NCI-H2171 treated with DMSO at 0.1 percent for 48 hours (cell line): ENCODE measurements at regions not wholly inside any gene's neighbourhood (a gene's known extent, or its start where the extent isn't known, plus 50 kb on each side); places are given as distances from the start of the nearest gene placed in this dataset.

Source experiments
- DNase-seq: peaks from one replicate; lab custom pipeline; 2025; lab: John Stamatoyannopoulos, UW

DNA sequence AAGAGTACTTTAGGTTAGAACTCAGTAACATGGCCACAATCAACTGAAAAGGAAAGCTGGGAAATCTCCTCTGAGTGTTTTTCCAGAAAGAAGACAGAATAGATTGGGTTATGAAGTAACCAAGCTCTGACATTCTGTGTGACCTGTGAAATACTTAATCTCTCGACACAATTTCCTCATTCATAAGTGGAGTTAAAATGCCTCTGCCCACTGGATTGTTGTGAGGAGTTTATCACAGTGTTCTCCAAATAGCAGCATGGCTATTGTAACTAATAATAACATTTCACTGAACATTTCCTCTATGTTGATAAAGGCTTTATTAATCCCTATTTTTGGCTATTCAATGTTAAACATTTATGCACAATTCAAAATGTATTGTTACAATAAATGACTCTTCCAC, 311.0 kb downstream of the GABRB2 start:
- no peak for DNase-seq

DNA sequence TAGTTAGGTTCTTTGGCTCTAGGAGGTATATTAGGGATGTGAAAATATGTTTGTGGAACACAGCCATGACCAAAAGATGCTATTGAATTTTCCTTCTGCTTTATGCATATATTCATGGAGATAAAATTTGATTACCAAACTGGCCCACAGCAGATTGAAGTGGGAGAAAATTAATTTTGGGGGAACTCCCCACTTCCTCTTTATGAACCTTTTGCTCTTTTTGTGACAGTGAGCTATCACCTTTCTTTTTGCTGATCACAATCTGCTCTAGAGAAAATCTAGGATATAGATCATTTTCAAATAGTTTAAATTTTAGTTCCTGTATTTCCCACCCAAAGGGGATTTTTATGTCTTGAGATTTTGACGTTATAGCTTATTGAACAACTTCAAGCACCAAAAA, 313.0 kb downstream of the GABRB2 start:
- no peak for DNase-seq

DNA sequence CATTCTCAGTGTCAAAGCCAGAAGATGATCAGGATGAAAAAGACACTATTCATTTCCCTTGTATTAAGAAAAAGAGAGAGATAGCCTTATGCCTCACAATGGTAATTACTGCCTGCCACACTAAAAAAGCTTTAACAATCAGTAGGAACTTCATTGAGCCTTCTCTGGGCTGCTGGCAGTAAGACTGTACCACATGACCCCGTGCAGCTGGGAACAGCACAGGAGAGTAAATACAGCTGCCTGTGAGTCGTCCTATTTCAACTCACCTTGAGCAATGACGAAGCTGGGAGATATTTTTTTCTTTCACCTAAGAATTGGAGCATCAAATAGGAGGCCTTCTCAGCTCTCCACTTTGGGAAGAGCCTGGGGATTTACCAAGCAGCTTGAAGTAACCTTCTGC, 316.3 kb downstream of the GABRB2 start:
- DNase-seq = peak; percentile 70

DNA sequence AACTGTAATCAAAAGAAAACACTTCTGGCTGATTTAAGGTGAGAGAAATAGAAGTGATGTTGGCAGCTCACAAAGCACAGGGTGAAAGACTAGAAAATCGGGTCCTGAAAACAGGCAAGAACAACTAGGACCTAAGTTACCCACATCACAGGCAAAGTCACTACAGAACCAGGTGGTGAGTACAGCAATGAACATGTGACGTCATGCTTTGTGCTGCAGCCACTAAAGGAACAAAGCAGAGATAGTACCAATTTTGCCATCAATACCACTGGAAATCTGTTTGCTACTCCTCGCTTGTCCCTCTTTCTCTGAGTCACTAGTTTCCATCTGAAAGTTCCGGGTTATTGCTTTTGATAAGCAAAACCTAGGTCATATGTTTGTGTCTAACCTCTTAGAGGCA, 326.7 kb downstream of the GABRB2 start:
- peak; percentile 21 for DNase-seq

DNA sequence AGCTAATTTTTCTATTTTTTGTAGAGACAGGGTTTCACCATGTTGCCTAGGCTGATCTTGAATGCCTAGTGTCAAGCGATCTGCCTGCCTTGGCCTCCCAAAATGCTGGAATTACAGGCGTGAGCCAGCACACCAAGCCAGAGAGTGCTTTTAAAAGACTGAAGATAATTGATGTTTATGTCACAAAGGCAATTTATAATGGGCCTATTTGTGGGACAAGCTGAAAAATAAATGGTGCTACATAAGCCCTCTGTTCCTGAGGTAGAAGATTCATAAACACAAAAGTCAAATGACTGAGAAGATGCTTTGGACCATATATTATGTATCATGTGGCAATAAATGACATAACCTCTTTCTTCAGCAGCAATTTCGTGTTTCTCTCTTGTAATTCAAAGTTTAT, 329.6 kb downstream of the GABRB2 start:
- no peak for DNase-seq

DNA sequence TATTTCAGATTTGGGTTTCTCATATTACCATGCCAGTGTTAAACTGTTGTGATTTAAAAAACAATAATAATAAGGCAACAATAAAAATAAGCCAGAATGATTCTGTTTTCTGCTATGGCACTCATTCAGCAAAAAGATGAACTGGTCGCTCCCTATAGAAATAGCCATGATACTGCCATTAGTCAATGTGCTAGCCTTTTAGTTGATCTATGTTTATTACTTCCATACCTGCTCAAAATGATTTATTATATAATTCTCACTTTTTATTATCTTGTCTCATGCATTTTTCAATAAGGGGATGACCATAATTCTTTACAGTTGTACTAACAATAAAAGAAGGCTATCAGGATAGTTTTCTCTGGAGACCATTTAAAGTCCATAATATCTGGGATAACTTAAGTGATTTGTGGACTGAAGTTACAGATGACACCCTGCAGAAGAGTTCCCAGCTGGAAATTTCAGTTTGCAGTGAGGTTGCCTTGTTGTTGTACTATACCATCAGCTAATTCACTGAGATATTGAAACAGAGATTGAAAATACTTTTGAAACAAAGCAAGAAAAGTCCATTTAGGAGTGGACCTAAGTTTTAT, 334.3 kb downstream of the GABRB2 start:
- no peak for DNase-seq

DNA sequence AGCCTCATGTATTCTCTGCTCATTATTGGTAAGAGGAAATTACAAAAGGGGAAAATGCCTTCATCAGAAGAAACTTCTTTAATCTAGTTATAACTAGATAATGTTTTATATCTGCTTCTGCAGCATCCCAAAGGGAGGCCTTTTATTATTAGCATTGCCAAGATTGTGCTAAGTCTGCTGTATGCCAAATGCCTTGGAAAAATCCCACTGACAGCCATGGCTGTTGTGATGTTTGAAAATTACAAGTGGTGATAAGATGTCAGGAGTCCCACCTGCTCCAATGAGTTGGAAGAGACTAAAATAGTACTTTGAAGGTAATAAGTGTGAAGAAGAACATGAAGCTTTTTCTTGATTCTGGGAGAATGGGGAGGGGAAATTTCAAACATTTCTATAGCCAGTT, 345.0 kb downstream of the GABRB2 start:
- DNase-seq = no peak

DNA sequence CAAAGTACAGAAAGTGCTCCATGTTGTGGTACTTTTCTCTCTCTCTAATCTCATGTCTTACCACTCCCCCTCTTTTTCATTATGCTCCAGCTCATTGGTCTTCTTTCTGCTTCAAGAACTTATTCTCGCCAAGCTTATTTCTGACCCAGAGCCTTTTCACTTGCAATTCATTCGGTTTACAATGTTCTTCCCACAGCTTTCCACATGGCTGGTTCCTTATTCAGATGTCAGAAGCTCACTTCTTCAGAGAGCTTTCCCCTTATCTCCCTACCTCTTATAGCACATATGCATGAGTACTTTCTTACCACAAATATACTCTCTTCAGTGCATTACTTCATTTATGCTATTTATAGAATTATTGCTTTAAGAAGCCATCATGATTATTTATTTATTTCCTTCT, 338.8 kb upstream of the ATP10B start:
- DNase-seq = no peak

DNA sequence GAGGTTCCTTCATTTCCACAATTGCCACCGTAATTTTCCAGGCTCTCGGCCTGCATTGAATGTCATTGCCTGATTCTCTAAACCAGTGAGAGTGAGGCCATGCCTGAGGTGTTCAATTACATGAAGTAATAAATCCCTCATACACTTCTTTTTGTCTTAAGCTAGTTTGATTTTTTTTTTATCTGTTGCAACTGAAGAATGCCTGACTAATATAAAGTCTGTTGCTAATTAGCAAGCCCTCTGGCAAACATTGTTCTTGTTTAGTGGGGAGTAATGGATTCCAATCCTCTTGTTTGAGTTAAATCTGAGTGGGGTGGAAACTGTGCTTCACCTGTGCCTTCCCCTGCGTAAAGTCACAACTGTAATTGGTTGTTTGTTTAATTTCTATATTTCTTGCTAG, 338.1 kb upstream of the ATP10B start:
- no peak for DNase-seq

DNA sequence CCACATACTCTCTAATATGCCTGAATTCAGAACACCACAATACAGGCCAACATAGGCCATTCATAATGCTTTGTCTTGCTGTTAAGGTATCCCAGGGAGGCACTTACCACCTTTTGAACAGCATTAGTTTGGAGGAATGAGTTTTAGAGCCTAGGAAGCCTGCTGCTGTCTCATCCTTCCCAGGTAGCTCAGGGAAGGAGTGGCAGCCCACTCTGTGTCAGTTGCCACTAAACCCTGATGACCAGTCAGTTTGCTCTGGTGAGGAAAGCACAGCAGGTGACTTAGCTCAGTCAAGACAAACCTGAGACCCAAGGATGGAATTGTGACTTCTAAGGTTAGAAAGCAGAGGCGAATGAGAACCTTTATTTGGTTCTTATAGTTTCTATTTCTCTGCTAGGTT, 337.4 kb upstream of the ATP10B start:
- DNase-seq = no peak

DNA sequence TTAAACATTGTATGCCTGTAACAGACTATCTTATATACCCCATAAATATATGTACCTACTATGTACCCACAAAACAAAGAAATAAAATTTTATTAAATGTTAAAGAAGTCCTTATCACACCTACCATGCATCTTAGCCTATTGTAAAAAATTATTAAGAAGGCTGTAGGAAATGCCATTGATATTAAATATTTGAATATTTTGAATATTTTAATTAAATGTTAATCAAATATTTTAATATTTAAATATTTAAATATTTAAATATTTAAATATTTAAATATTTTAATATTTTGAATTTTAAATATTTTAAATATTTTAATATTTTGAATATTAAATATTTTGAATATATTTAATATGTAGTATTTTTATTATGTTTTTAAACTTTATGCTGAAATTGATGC, 331.5 kb upstream of the ATP10B start:
- DNase-seq = no peak

DNA sequence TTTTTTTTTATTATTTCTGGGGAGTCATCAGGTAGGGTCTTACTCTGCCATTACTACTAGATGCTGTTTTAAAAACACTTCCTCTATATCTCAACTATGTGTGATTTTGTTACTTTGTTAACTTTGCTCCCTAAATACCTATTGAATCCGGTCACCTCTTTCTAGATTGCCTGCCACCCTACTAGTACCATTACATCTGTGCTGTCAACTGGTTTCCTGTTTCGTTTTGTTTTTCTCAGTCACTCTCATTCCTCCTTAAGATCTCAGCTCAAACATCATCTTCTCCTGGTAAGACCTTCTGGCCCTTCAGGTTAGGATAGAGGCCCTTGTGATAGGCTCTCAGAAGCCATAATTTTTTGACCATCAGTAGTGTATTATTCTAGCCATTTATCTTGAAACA, 324.2 kb upstream of the ATP10B start:
- DNase-seq = no peak

DNA sequence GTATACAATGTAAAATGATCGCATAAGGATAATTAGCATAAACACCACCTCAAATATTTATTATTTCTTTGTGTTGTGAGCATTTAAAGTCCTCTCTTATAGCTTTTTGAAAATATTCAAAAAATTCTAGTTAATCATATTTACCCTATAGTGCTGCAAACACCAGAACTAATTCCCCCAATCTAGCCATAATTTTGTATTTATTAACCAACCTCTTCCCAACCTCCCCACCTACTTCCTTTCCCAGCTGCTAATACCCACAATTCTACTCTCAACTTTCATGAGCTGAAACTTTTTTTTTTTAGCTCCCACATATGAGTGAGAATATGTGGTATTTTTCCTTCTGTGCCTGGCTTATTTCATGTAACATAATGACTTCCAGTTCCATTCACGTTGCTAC, 317.8 kb upstream of the ATP10B start:
- DNase-seq = no peak

DNA sequence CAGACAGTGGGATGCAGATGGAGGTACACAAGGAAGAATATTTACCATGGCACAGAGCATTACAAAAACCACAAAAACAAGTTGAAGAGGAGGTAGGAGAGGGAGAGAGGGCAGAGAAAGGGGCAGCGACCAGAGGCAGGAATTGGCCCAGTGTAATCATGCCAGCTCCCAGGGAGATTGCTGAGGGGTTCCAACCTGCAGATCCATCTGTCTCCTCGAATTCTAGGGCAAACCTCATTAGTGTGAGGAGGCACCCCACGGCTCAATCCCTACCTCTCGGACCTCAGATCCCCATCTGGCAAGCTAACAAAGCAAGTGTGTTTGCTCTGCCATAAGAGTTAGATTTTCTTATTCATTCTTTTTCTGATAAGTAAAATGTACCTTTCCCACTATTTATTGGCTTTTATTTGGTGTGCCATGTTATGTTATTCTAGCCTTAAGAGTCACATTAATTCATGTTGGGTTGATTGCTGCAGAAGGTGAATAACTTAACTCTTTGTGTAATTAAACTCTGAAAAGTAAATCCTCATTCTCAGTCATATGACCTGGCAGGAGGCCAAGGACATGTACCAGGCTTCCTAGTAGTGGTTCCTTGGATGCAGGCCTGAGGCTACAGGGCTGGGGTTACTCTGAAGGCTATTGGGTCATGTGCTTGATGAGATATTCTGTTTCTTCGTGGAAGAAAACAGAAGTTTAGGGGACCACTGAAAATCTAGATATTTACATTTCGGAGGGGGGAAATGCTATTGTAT, 315.2 kb upstream of the ATP10B start:
- peak; percentile 74 for DNase-seq

DNA sequence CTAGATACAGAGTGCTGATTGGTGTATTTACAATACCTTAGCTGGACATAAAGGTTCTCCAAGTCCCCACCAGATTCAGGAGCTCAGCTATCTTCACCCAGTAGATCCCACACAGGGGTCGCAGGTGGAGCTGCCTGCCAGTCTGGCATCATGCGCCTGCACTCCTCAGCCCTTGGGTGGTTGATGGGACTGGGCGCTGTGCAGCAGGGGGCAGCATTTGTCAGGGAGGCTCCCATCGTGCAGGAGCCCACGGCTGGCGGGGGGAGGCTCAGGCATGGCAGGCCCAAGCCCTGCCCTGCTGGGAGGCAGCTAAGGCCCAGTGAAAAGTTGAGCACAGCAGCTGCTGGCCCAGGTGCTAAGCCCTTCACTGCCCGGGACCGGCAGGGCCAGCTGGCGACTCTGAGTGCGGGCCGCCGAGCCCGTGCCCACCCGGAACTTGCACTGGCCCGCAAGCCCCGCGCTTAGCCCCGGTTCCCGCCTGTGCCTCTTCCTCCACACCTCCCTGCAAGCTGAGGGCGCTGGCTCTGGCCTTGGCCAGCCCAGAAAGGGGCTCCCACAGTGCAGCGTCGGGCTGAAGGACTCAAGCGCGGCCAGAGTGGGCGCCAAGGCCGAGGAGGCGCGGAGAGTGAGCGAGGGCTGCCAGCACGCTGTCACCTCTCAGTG, 314.1 kb upstream of the ATP10B start:
- DNase-seq = no peak

DNA sequence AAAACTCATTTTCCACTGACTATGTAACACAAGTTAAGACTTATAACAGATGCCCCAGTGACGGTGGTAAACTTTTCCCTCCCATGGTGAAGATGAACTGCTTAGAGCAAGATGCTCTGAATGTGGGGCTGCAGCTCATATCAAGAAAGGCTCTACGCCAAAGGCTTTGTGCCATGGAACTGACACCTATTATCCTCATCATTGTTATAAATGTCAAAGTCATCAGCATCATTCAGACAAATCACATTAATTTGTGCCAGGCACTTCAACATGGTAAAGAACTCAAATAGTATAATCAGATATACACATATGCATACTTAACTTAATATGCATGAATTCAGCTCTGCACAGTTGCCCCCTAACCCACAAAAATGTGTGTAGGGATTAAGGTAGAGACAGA, 305.9 kb upstream of the ATP10B start:
- no peak for DNase-seq

DNA sequence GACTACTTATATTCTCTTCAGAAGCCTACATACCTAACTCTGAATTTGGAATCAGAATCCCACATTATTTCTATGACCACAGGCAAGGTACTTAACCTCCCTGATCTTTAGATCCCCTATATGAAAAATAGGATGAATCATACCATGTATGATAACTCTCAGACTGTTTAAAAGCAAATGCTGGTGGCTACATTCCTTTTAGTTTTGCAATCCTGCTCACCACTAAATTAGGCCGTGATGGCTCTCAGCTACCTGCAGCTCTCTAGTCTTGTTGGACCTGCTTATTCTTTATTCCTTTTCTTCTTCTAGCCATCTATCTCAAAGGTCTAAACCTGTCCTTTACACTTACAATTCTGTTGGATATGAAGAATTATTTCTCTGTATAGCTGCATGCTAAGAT, 303.4 kb upstream of the ATP10B start:
- DNase-seq = no peak

DNA sequence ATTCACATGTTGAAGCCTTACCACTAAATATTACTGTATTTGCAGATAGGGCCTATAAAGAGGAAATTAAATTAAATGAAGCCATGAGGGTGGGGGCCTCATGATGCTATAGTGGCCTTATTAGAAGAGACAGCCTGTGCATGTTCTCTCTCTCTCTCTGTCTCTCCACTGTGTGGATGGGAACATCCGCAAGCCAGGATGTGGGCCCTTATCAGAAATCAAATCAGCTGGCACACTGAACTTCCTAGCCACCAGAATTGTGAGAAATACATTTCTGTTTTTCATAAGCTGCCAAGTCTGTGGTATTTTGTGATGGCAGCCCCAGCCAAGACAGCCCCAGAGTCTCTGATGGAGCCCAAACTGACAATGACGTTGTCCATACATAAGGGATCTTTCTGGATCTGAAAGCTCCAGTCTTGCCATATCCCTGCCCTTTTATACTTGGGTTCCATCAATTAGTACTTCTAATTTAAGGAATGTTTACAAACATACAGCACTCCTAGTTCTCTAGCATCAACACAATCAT, 300.5 kb upstream of the ATP10B start:
- DNase-seq = no peak

DNA sequence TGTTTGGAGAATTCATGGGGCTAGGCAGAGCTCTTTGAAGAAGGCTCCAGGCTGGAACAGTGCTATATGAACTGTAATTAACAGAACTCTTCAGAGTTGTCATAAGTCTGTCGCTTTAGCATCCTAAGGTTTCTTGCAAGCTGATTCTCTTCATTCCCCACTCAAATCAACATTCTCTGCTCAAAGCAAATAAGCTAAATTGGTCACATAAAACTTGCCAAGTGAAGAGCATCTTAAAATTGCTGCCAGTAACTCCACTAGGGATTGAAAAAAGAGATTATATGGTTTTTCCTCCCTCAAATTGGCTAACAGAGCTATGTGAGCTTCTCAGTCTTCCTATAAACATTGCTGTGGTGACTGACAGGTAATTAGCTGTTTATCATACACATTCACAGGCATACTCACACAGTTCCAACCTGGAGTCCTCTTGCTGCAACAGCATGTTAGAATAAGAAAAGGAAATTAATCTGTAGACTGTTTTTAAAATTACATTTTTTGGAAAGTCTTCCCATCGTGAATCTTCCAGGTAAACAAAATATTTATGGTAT, 298.5 kb upstream of the ATP10B start:
- DNase-seq = no peak

DNA sequence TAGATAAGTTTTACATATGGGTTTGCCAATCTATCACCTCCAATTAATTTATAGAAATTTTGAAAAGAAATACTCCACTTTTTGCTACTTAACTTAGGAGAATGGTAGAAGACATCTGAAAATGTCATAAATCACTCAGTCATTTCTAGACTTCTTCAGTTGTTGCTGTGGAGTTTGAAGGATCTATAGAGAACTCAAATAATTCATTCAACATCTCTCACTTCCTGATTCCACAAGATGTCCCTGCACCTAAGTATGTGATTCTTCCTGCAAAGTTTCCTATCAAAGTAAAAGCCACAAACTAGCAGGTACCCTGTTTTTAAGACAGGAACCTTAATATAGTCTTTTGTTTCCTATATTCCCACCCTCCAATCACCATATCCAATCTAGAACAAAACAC, 297.1 kb upstream of the ATP10B start:
- DNase-seq = no peak

DNA sequence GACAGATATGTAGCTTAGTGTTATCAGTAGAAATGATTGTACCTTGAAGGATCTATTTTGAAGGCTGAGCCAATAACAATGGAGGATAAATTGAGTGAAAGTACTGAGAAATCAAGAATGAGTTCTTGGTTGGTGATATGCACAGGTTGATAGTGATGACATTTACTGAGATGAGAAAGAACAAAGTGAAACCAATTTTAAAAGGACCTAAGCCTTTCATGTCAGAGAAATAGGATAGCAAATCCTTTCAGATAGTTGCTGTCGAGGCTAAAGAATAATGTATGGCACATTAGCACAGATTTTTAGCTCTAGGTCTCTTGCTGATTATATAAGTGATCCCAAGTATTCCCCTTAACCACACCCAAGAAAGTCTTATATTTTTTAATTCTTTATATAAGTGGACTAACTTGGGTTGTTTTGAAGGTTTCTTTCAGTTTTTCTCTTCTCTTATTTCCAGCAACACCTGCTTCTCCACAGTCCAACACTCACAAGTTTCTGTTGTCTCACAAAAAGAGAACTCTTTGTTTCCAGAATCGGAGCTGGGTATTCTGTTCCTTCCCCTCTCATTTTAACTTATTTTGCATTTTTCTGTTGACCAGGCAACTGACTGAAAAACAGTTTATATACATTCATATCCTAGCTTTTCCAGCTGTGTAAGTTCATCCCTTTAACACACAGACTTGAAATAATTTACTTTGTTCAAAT, 286.9 kb upstream of the ATP10B start:
- no peak for DNase-seq

DNA sequence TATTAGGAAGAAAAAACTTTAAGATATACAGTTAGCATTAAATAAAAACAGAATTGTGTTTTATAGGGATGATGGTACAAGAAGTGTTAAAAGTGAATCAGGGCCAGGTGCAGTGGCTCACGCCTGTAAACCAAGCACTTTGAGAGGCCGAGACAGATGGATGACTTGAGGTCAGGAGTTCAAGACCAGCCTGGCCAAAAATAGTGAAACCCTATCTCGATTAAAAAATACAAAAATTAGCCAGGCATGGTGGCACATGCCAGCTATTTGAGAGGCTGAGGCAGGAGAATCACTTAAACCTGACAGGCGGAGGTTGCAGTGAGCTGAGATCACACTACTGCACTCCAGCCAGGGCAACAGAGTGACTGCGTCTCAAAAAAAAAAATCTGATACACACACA, 282.9 kb upstream of the ATP10B start:
- DNase-seq = peak; percentile 39
